ENCODE measurements at regions not wholly inside any gene's neighbourhood (a gene's known extent, or its start where the extent isn't known, plus 50 kb on each side); places are given as distances from the start of the nearest gene placed in this dataset.

GRCh38 chr18:46338205-46338604 is 234.0 kb downstream of the HAUS1 start:
- H3K4me1 ChIP-seq (ENCODE audit: control insufficient read depth in 1 of 2, insufficient read depth in 2 of 2, low read length in 2 of 2) = peaks cover 0 to 9% of the 10 kb centered on the region in 2 donors
- H3K9ac ChIP-seq (ENCODE audit: low read depth in 1 of 2, low read length in 2 of 2) = no peak overlapping the region
- no peak overlapping the region for H3K27ac ChIP-seq (ENCODE audit: low read depth, low read length)
- no peaks in the 10 kb centered on the region for H3K36me3 ChIP-seq (ENCODE audit: control insufficient read depth in 1 of 2, insufficient read depth in 2 of 2, low read length in 2 of 2)
- peaks cover 26 to 30% of the 10 kb centered on the region in 2 donors for H3K27me3 ChIP-seq (ENCODE audit: control insufficient read depth in 1 of 2, insufficient read depth in 2 of 2, low read length in 2 of 2)
- no peak overlapping the region for H3K4me3 ChIP-seq (ENCODE audit: low read depth in 1 of 2, low read length in 2 of 2)
- no peaks in the 10 kb centered on the region for H3K9me3 ChIP-seq (ENCODE audit: control insufficient read depth in 1 of 2, low read length in 2 of 2)

- peaks cover 0 to 8% of the 10 kb centered on the region in 2 donors for H3K4me1 ChIP-seq (ENCODE audit: control insufficient read depth in 1 of 2, insufficient read depth in 2 of 2, low read length in 2 of 2)
Measured at GRCh38 chr18:46338766-46339165, 234.6 kb downstream of the HAUS1 start.

GRCh38 chr18:46340716-46341115 is 236.5 kb downstream of the HAUS1 start:
- Histone ChIP-seq H3K4me1 (ENCODE audit: control insufficient read depth in 1 of 2, insufficient read depth in 2 of 2, low read length in 2 of 2) (peaks cover 0 to 9% of the 10 kb centered on the region in 2 donors), H3K4me3 (ENCODE audit: low read depth in 1 of 2, low read length in 2 of 2) (no peak overlapping the region), H3K9me3 (ENCODE audit: control insufficient read depth in 1 of 2, low read length in 2 of 2) (no peaks in the 10 kb centered on the region), H3K27ac (ENCODE audit: low read depth, low read length) (no peak overlapping the region), H3K36me3 (ENCODE audit: control insufficient read depth in 1 of 2, insufficient read depth in 2 of 2, low read length in 2 of 2) (no peaks in the 10 kb centered on the region), H3K9ac (ENCODE audit: low read depth in 1 of 2, low read length in 2 of 2) (no peak overlapping the region), H3K27me3 (ENCODE audit: control insufficient read depth in 1 of 2, insufficient read depth in 2 of 2, low read length in 2 of 2) (peaks cover 10 to 16% of the 10 kb centered on the region in 2 donors)

More at GRCh38 chr18:46338766-46339165, 234.6 kb downstream of the HAUS1 start:
- Histone ChIP-seq H3K9ac (ENCODE audit: low read depth in 1 of 2, low read length in 2 of 2) (no peak overlapping the region), H3K27ac (ENCODE audit: low read depth, low read length) (no peak overlapping the region), H3K9me3 (ENCODE audit: control insufficient read depth in 1 of 2, low read length in 2 of 2) (no peaks in the 10 kb centered on the region), H3K36me3 (ENCODE audit: control insufficient read depth in 1 of 2, insufficient read depth in 2 of 2, low read length in 2 of 2) (no peaks in the 10 kb centered on the region), H3K27me3 (ENCODE audit: control insufficient read depth in 1 of 2, insufficient read depth in 2 of 2, low read length in 2 of 2) (peaks cover 21 to 27% of the 10 kb centered on the region in 2 donors), H3K4me3 (ENCODE audit: low read depth in 1 of 2, low read length in 2 of 2) (no peak overlapping the region)

- H3K9me3 ChIP-seq (ENCODE audit: control insufficient read depth in 1 of 2, low read length in 2 of 2) = no peaks in the 10 kb centered on the region
- H3K27me3 ChIP-seq (ENCODE audit: control insufficient read depth in 1 of 2, insufficient read depth in 2 of 2, low read length in 2 of 2) = peaks cover 6 to 10% of the 10 kb centered on the region in 2 donors
- H3K9ac ChIP-seq (ENCODE audit: low read depth in 1 of 2, low read length in 2 of 2) = no peak overlapping the region
- H3K4me3 ChIP-seq (ENCODE audit: low read depth in 1 of 2, low read length in 2 of 2) = no peak overlapping the region
- peaks cover 0 to 6% of the 10 kb centered on the region in 2 donors for H3K4me1 ChIP-seq (ENCODE audit: control insufficient read depth in 1 of 2, insufficient read depth in 2 of 2, low read length in 2 of 2)
- H3K27ac ChIP-seq (ENCODE audit: low read depth, low read length) = no peak overlapping the region
- no peaks in the 10 kb centered on the region for H3K36me3 ChIP-seq (ENCODE audit: control insufficient read depth in 1 of 2, insufficient read depth in 2 of 2, low read length in 2 of 2)
Measured at GRCh38 chr18:46341986-46342525, 237.9 kb downstream of the HAUS1 start.

- H3K9me3 ChIP-seq (ENCODE audit: control insufficient read depth in 1 of 2, low read length in 2 of 2) = no peaks in the 10 kb centered on the region
- no peaks in the 10 kb centered on the region for H3K36me3 ChIP-seq (ENCODE audit: control insufficient read depth in 1 of 2, insufficient read depth in 2 of 2, low read length in 2 of 2)
- H3K9ac ChIP-seq (ENCODE audit: low read depth in 1 of 2, low read length in 2 of 2) = no peak overlapping the region
- H3K27me3 ChIP-seq (ENCODE audit: control insufficient read depth in 1 of 2, insufficient read depth in 2 of 2, low read length in 2 of 2) = peaks cover 0 to 3% of the 10 kb centered on the region in 2 donors
- H3K27ac ChIP-seq (ENCODE audit: low read depth, low read length) = no peak overlapping the region
- H3K4me1 ChIP-seq (ENCODE audit: control insufficient read depth in 1 of 2, insufficient read depth in 2 of 2, low read length in 2 of 2) = peaks cover 0 to 6% of the 10 kb centered on the region in 2 donors
- H3K4me3 ChIP-seq (ENCODE audit: low read depth in 1 of 2, low read length in 2 of 2) = no peak overlapping the region
Measured at GRCh38 chr18:46343456-46343855, 239.3 kb downstream of the HAUS1 start.

GRCh38 chr18:46343931-46344372 is 239.8 kb downstream of the HAUS1 start:
- no peak overlapping the region for H3K9ac ChIP-seq (ENCODE audit: low read depth in 1 of 2, low read length in 2 of 2)
- no peak overlapping the region for H3K4me3 ChIP-seq (ENCODE audit: low read depth in 1 of 2, low read length in 2 of 2)
- peaks cover 0 to 6% of the 10 kb centered on the region in 2 donors for H3K4me1 ChIP-seq (ENCODE audit: control insufficient read depth in 1 of 2, insufficient read depth in 2 of 2, low read length in 2 of 2)
- no peak overlapping the region for H3K27ac ChIP-seq (ENCODE audit: low read depth, low read length)
- no peaks in the 10 kb centered on the region for H3K36me3 ChIP-seq (ENCODE audit: control insufficient read depth in 1 of 2, insufficient read depth in 2 of 2, low read length in 2 of 2)
- no peaks in the 10 kb centered on the region for H3K9me3 ChIP-seq (ENCODE audit: control insufficient read depth in 1 of 2, low read length in 2 of 2)
- H3K27me3 ChIP-seq (ENCODE audit: control insufficient read depth in 1 of 2, insufficient read depth in 2 of 2, low read length in 2 of 2) = peaks cover 0 to 3% of the 10 kb centered on the region in 2 donors

GRCh38 chr18:46344416-46345180 is 240.4 kb downstream of the HAUS1 start:
- Histone ChIP-seq H3K36me3 (ENCODE audit: control insufficient read depth in 1 of 2, insufficient read depth in 2 of 2, low read length in 2 of 2) (no peaks in the 10 kb centered on the region), H3K27me3 (ENCODE audit: control insufficient read depth in 1 of 2, insufficient read depth in 2 of 2, low read length in 2 of 2) (peaks cover 0 to 3% of the 10 kb centered on the region in 2 donors), H3K4me1 (ENCODE audit: control insufficient read depth in 1 of 2, insufficient read depth in 2 of 2, low read length in 2 of 2) (peaks cover 0 to 6% of the 10 kb centered on the region in 2 donors), H3K9me3 (ENCODE audit: control insufficient read depth in 1 of 2, low read length in 2 of 2) (no peaks in the 10 kb centered on the region), H3K27ac (ENCODE audit: low read depth, low read length) (no peak overlapping the region), H3K4me3 (ENCODE audit: low read depth in 1 of 2, low read length in 2 of 2) (no peak overlapping the region), H3K9ac (ENCODE audit: low read depth in 1 of 2, low read length in 2 of 2) (no peak overlapping the region)

GRCh38 chr18:46345181-46345465 is 240.9 kb downstream of the HAUS1 start:
- Histone ChIP-seq H3K9ac (ENCODE audit: low read depth in 1 of 2, low read length in 2 of 2) (no peak overlapping the region), H3K4me1 (ENCODE audit: control insufficient read depth in 1 of 2, insufficient read depth in 2 of 2, low read length in 2 of 2) (peaks cover 0 to 6% of the 10 kb centered on the region in 2 donors), H3K9me3 (ENCODE audit: control insufficient read depth in 1 of 2, low read length in 2 of 2) (no peaks in the 10 kb centered on the region), H3K36me3 (ENCODE audit: control insufficient read depth in 1 of 2, insufficient read depth in 2 of 2, low read length in 2 of 2) (no peaks in the 10 kb centered on the region), H3K4me3 (ENCODE audit: low read depth in 1 of 2, low read length in 2 of 2) (no peak overlapping the region), H3K27ac (ENCODE audit: low read depth, low read length) (no peak overlapping the region), H3K27me3 (ENCODE audit: control insufficient read depth in 1 of 2, insufficient read depth in 2 of 2, low read length in 2 of 2) (peaks cover 0 to 3% of the 10 kb centered on the region in 2 donors)

GRCh38 chr18:46346213-46346612 is 242.0 kb downstream of the HAUS1 start:
- peaks cover 0 to 6% of the 10 kb centered on the region in 2 donors for H3K4me1 ChIP-seq (ENCODE audit: control insufficient read depth in 1 of 2, insufficient read depth in 2 of 2, low read length in 2 of 2)
- no peak overlapping the region for H3K4me3 ChIP-seq (ENCODE audit: low read depth in 1 of 2, low read length in 2 of 2)
- H3K36me3 ChIP-seq (ENCODE audit: control insufficient read depth in 1 of 2, insufficient read depth in 2 of 2, low read length in 2 of 2) = no peaks in the 10 kb centered on the region
- H3K9ac ChIP-seq (ENCODE audit: low read depth in 1 of 2, low read length in 2 of 2) = no peak overlapping the region
- H3K27me3 ChIP-seq (ENCODE audit: control insufficient read depth in 1 of 2, insufficient read depth in 2 of 2, low read length in 2 of 2) = no peaks in the 10 kb centered on the region
- H3K9me3 ChIP-seq (ENCODE audit: control insufficient read depth in 1 of 2, low read length in 2 of 2) = no peaks in the 10 kb centered on the region
- H3K27ac ChIP-seq (ENCODE audit: low read depth, low read length) = no peak overlapping the region

- no peak overlapping the region for H3K27ac ChIP-seq (ENCODE audit: low read depth, low read length)
- H3K9ac ChIP-seq (ENCODE audit: low read depth in 1 of 2, low read length in 2 of 2) = no peak overlapping the region
- H3K27me3 ChIP-seq (ENCODE audit: control insufficient read depth in 1 of 2, insufficient read depth in 2 of 2, low read length in 2 of 2) = no peaks in the 10 kb centered on the region
- H3K9me3 ChIP-seq (ENCODE audit: control insufficient read depth in 1 of 2, low read length in 2 of 2) = no peaks in the 10 kb centered on the region
- no peak overlapping the region for H3K4me3 ChIP-seq (ENCODE audit: low read depth in 1 of 2, low read length in 2 of 2)
- no peaks in the 10 kb centered on the region for H3K36me3 ChIP-seq (ENCODE audit: control insufficient read depth in 1 of 2, insufficient read depth in 2 of 2, low read length in 2 of 2)
- peaks cover 0 to 6% of the 10 kb centered on the region in 2 donors for H3K4me1 ChIP-seq (ENCODE audit: control insufficient read depth in 1 of 2, insufficient read depth in 2 of 2, low read length in 2 of 2)
Measured at GRCh38 chr18:46346896-46347630, 242.9 kb downstream of the HAUS1 start.

Data from duodenal mucosa (tissue), 2 donors.